Activated T-cell treated with anti-CD3 and anti-CD28 coated beads, Interleukin-2, amount 50 U/mL, for 72 hours (primary cell): ENCODE measurements at regions not wholly inside any gene's neighbourhood (a gene's known extent, or its start where the extent isn't known, plus 50 kb on each side); places are given as distances from the start of the nearest gene placed in this dataset.
"Not testable (repeated sequence)": the region's sequence is repeated elsewhere in the genome, so short reads cannot be mapped to it uniquely, and the experiment has no call there.

Experiments used
- ATAC-seq, 2 donors: fragments of 150-1000 bp; cut with Tn5 transposase; replicated peaks in 1 of 2; 2 replicates each; pipeline ENCODE4 v1.10.0; 2021; ENCODE audit warnings: moderate library complexity in 2 of 2, mild to moderate bottlenecking in 1 of 2
- DNase-seq, 2 donors: peaks; one replicate each; pipeline ENCODE4 v3.0.0; 2021 to 2022; ENCODE audit warnings: mixed read lengths in 1 of 2
- H3K27ac Mint-ChIP-seq: one replicate; pipeline ENCODE4 v1.8.0; 2022; ENCODE audit warnings: mild to moderate bottlenecking, moderate library complexity, mixed read lengths
- H3K27me3 Mint-ChIP-seq: one replicate; pipeline ENCODE4 v1.8.0; 2022; ENCODE audit warnings: low read depth, mixed read lengths
- H3K36me3 Mint-ChIP-seq, 2 donors: one replicate each; pipeline ENCODE4 v1.8.0; 2022; ENCODE audit warnings: mixed read lengths in 2 of 2, mild to moderate bottlenecking in 1 of 2; ENCODE audit not compliant: insufficient read depth in 2 of 2
- H3K4me1 Mint-ChIP-seq: one replicate; pipeline ENCODE4 v1.8.0; 2022; ENCODE audit warnings: low read depth, mixed read lengths
- H3K4me3 Mint-ChIP-seq, 2 donors: one replicate each; pipeline ENCODE4 v1.8.0; 2022; ENCODE audit warnings: mild to moderate bottlenecking in 2 of 2, mixed read lengths in 2 of 2, moderate library complexity in 2 of 2
- H3K9me3 Mint-ChIP-seq, 2 donors: one replicate each; pipeline ENCODE4 v1.8.0; 2022; ENCODE audit warnings: mixed read lengths in 2 of 2

GRCh38 chr1:192911896-192912656 lies 103.2 kb downstream of the RGS2 start:
- H3K36me3 Mint-ChIP-seq, DNase-seq, H3K27ac Mint-ChIP-seq, ATAC-seq, H3K27me3 Mint-ChIP-seq, H3K4me3 Mint-ChIP-seq, H3K9me3 Mint-ChIP-seq, H3K4me1 Mint-ChIP-seq: not testable (repeated sequence)

- Mint-ChIP-seq H3K4me1 (no peaks in the 10 kb centered on the region), H3K4me3 (no peak overlapping the region), H3K36me3 (peaks cover 0 to 5% of the 10 kb centered on the region in 2 donors), H3K9me3 (peaks cover 0 to 3% of the 10 kb centered on the region in 2 donors), H3K27ac (no peak overlapping the region), H3K27me3 (no peaks in the 10 kb centered on the region)
- ATAC-seq (peak; percentile 57 to 86), DNase-seq (peak in 1 of 2 donors; percentile 14)
Observed at GRCh38 chr1:192913683-192914082, 104.8 kb downstream of the RGS2 start.

- ATAC-seq: no peak
- Mint-ChIP-seq H3K27me3 (no peaks in the 10 kb centered on the region), H3K4me3 (no peak overlapping the region), H3K36me3 (peaks cover 0 to 5% of the 10 kb centered on the region in 2 donors), H3K9me3 (peaks cover 0 to 3% of the 10 kb centered on the region in 2 donors), H3K27ac (peak overlapping the region; percentile 21), H3K4me1 (no peaks in the 10 kb centered on the region)
- DNase-seq: no peak
Observed at GRCh38 chr1:192914092-192914491, 105.3 kb downstream of the RGS2 start.

GRCh38 chr1:192914696-192915095 lies 105.9 kb downstream of the RGS2 start:
- H3K36me3 Mint-ChIP-seq: peaks cover 0 to 5% of the 10 kb centered on the region in 2 donors
- H3K4me1 Mint-ChIP-seq: no peaks in the 10 kb centered on the region
- no peak for ATAC-seq
- no peak for DNase-seq
- H3K27me3 Mint-ChIP-seq: no peaks in the 10 kb centered on the region
- H3K4me3 Mint-ChIP-seq: no peak overlapping the region
- H3K9me3 Mint-ChIP-seq: peaks cover 0 to 3% of the 10 kb centered on the region in 2 donors
- H3K27ac Mint-ChIP-seq: no peak overlapping the region

GRCh38 chr1:192916021-192916420 lies 107.2 kb downstream of the RGS2 start:
- no peaks in the 10 kb centered on the region for H3K27me3 Mint-ChIP-seq
- DNase-seq (no peak), ATAC-seq (no peak)
- H3K27ac Mint-ChIP-seq: no peak overlapping the region
- no peaks in the 10 kb centered on the region for H3K4me1 Mint-ChIP-seq
- H3K9me3 Mint-ChIP-seq: peaks cover 0 to 3% of the 10 kb centered on the region in 2 donors
- H3K36me3 Mint-ChIP-seq: peaks cover 0 to 3% of the 10 kb centered on the region in 2 donors
- H3K4me3 Mint-ChIP-seq: no peak overlapping the region

GRCh38 chr1:192918259-192918658 lies 109.4 kb downstream of the RGS2 start:
- H3K9me3 Mint-ChIP-seq: no peaks in the 10 kb centered on the region
- H3K4me1 Mint-ChIP-seq: no peaks in the 10 kb centered on the region
- no peaks in the 10 kb centered on the region for H3K36me3 Mint-ChIP-seq
- no peak overlapping the region for H3K4me3 Mint-ChIP-seq
- no peak for ATAC-seq
- H3K27ac Mint-ChIP-seq: no peak overlapping the region
- no peak for DNase-seq
- H3K27me3 Mint-ChIP-seq: no peaks in the 10 kb centered on the region

- Mint-ChIP-seq H3K9me3 (no peaks in the 10 kb centered on the region), H3K27ac (no peak overlapping the region), H3K4me3 (no peak overlapping the region), H3K27me3 (no peaks in the 10 kb centered on the region), H3K36me3 (no peaks in the 10 kb centered on the region), H3K4me1 (no peaks in the 10 kb centered on the region)
- ATAC-seq (no peak), DNase-seq (no peak)
Observed at GRCh38 chr1:192920412-192920811, 111.6 kb downstream of the RGS2 start.

- DNase-seq (no peak), ATAC-seq (no peak)
- H3K4me3 Mint-ChIP-seq: no peak overlapping the region
- H3K9me3 Mint-ChIP-seq: no peaks in the 10 kb centered on the region
- H3K36me3 Mint-ChIP-seq: no peaks in the 10 kb centered on the region
- H3K4me1 Mint-ChIP-seq: no peaks in the 10 kb centered on the region
- H3K27me3 Mint-ChIP-seq: peaks cover 7% of the 10 kb centered on the region
- H3K27ac Mint-ChIP-seq: no peak overlapping the region
Observed at GRCh38 chr1:192925609-192926008, 116.8 kb downstream of the RGS2 start.

- Mint-ChIP-seq H3K9me3 (no peaks in the 10 kb centered on the region), H3K4me3 (no peak overlapping the region), H3K4me1 (no peaks in the 10 kb centered on the region), H3K36me3 (no peaks in the 10 kb centered on the region), H3K27me3 (peaks cover 7% of the 10 kb centered on the region), H3K27ac (no peak overlapping the region)
- DNase-seq (no peak), ATAC-seq (no peak)
Observed at GRCh38 chr1:192926736-192927135, 117.9 kb downstream of the RGS2 start.

GRCh38 chr1:192927496-192927895 lies 118.7 kb downstream of the RGS2 start:
- H3K27me3 Mint-ChIP-seq: peaks cover 7% of the 10 kb centered on the region
- no peaks in the 10 kb centered on the region for H3K4me1 Mint-ChIP-seq
- ATAC-seq (no peak), DNase-seq (no peak)
- no peak overlapping the region for H3K27ac Mint-ChIP-seq
- no peaks in the 10 kb centered on the region for H3K9me3 Mint-ChIP-seq
- H3K36me3 Mint-ChIP-seq: no peaks in the 10 kb centered on the region
- no peak overlapping the region for H3K4me3 Mint-ChIP-seq

- peaks cover 12% of the 10 kb centered on the region for H3K4me1 Mint-ChIP-seq
Observed at GRCh38 chr1:192929597-192929996, 120.8 kb downstream of the RGS2 start.

GRCh38 chr1:192933744-192934143 lies 124.9 kb downstream of the RGS2 start:
- H3K27ac Mint-ChIP-seq: no peak overlapping the region
- peaks cover 2% of the 10 kb centered on the region in 2 donors for H3K36me3 Mint-ChIP-seq
- DNase-seq (no peak), ATAC-seq (peak in 1 of 2 donors; percentile 22)
- H3K9me3 Mint-ChIP-seq: no peaks in the 10 kb centered on the region
- peaks cover 6% of the 10 kb centered on the region for H3K27me3 Mint-ChIP-seq
- H3K4me1 Mint-ChIP-seq: peaks cover 34% of the 10 kb centered on the region
- no peak overlapping the region for H3K4me3 Mint-ChIP-seq

More at GRCh38 chr1:192929597-192929996, 120.8 kb downstream of the RGS2 start:
- no peak overlapping the region for H3K4me3 Mint-ChIP-seq
- no peak for DNase-seq
- no peak overlapping the region for H3K27ac Mint-ChIP-seq
- no peak for ATAC-seq
- H3K9me3 Mint-ChIP-seq: no peaks in the 10 kb centered on the region
- peaks cover 7% of the 10 kb centered on the region for H3K27me3 Mint-ChIP-seq
- H3K36me3 Mint-ChIP-seq: no peaks in the 10 kb centered on the region

GRCh38 chr1:192936313-192937018 lies 122.7 kb downstream of the UCHL5 start:
- Mint-ChIP-seq H3K4me3 (peak overlapping the region in 1 of 2 donors; percentile 39), H3K36me3 (peaks cover 2% of the 10 kb centered on the region in 2 donors), H3K4me1 (peaks cover 34% of the 10 kb centered on the region), H3K9me3 (no peaks in the 10 kb centered on the region), H3K27me3 (peaks cover 6% of the 10 kb centered on the region), H3K27ac (peak overlapping the region; percentile 84)
- ATAC-seq (peak; percentile 91 to 94), DNase-seq (no peak)
